ENCODE measurements at regions not wholly inside any gene's neighbourhood (a gene's known extent, or its start where the extent isn't known, plus 50 kb on each side); places are given as distances from the start of the nearest gene placed in this dataset.

DNA sequence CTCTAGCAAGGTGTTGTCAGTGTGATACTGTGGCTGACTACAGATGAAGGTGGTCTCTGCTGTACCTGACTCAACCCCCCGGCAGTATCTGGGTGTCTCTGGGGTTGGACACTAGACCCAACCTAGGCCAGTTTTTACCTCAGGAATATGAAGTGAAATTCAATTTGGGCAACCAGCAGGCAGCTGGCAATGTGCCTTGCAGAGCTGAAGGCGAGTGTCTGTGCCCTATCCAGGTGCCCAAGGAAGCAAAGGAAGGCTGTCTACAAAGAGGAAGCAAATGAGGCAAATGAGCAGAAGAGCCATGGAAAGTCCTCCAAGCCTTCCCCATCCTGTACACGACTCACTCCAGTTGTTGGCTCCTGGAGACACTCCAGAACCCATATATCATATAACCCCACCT is 264.6 kb upstream of the AGAP1 start:
- ATAC-seq (ENCODE audit: low read depth) (no peak), DNase-seq (no peak)
- intact Hi-C loops (cut with micrococcal nuclease) = no loop called here
- H3K4me3 Mint-ChIP-seq = no peak overlapping the region
- no peak overlapping the region for H3K27ac Mint-ChIP-seq
- no peaks in the 10 kb centered on the region for H3K9me3 Mint-ChIP-seq
- CTCF ChIA-PET = no interaction called here
- TF ChIP-seq, protein P1, sequence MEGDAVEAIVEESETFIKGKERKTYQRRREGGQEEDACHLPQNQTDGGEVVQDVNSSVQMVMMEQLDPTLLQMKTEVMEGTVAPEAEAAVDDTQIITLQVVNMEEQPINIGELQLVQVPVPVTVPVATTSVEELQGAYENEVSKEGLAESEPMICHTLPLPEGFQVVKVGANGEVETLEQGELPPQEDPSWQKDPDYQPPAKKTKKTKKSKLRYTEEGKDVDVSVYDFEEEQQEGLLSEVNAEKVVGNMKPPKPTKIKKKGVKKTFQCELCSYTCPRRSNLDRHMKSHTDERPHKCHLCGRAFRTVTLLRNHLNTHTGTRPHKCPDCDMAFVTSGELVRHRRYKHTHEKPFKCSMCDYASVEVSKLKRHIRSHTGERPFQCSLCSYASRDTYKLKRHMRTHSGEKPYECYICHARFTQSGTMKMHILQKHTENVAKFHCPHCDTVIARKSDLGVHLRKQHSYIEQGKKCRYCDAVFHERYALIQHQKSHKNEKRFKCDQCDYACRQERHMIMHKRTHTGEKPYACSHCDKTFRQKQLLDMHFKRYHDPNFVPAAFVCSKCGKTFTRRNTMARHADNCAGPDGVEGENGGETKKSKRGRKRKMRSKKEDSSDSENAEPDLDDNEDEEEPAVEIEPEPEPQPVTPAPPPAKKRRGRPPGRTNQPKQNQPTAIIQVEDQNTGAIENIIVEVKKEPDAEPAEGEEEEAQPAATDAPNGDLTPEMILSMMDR (IDR thresholded peaks at IDR 0.05) = no peak
- H3K4me1 Mint-ChIP-seq = no peaks in the 10 kb centered on the region
- POLR2A ChIA-PET = no interaction called here
- H3K36me3 Mint-ChIP-seq (ENCODE audit: low read depth) = no peaks in the 10 kb centered on the region
- H3K27me3 Mint-ChIP-seq = peaks cover 6% of the 10 kb centered on the region

DNA sequence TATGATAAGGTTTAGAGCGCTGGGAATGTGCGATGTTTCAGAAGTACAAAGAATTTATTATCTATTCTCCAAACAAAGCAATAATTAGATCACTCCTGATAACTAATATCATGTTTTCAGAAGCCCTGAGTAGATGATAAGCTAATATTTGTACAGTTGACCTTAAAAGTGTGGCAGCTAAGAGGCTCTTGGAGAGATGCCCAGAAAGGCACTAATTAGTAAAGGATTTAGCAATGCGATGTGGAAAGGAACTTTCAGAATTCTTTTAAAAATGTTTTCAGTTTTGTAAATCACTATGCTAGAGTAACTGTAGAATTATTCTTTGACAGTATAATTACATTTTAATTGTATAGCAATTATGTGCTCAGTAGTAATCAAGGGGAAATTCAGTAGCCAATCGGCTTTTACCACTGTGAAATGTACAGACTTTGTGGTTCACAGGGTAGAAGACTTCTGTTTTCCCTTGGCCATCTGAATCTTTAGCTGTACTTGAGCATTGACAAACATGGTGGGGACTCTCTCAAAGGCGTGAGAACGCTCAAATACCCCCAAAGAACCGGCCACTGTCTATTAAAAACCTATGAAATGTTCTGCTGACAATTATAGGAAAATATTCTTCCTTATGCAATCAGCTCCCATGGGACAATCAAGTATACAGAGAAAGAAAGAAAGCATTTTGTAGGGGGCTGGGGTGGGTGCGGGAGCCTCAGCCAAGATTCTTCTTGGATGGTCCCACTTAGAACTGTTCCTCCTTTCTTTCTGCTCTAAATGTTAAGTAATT is 262.8 kb upstream of the AGAP1 start:
- no peaks in the 10 kb centered on the region for H3K9me3 Mint-ChIP-seq
- no peaks in the 10 kb centered on the region for H3K4me1 Mint-ChIP-seq
- peaks cover 6% of the 10 kb centered on the region for H3K27me3 Mint-ChIP-seq
- ChIA-PET CTCF (no interaction called here), POLR2A (no interaction called here)
- H3K36me3 Mint-ChIP-seq (ENCODE audit: low read depth) = no peaks in the 10 kb centered on the region
- TF ChIP-seq, protein P1 (IDR thresholded peaks at IDR 0.05) = no peak
- ATAC-seq (ENCODE audit: low read depth) = no peak
- no peak overlapping the region for H3K27ac Mint-ChIP-seq
- no peak for DNase-seq
- intact Hi-C loops (cut with micrococcal nuclease) = no loop called here
- H3K4me3 Mint-ChIP-seq = no peak overlapping the region

DNA sequence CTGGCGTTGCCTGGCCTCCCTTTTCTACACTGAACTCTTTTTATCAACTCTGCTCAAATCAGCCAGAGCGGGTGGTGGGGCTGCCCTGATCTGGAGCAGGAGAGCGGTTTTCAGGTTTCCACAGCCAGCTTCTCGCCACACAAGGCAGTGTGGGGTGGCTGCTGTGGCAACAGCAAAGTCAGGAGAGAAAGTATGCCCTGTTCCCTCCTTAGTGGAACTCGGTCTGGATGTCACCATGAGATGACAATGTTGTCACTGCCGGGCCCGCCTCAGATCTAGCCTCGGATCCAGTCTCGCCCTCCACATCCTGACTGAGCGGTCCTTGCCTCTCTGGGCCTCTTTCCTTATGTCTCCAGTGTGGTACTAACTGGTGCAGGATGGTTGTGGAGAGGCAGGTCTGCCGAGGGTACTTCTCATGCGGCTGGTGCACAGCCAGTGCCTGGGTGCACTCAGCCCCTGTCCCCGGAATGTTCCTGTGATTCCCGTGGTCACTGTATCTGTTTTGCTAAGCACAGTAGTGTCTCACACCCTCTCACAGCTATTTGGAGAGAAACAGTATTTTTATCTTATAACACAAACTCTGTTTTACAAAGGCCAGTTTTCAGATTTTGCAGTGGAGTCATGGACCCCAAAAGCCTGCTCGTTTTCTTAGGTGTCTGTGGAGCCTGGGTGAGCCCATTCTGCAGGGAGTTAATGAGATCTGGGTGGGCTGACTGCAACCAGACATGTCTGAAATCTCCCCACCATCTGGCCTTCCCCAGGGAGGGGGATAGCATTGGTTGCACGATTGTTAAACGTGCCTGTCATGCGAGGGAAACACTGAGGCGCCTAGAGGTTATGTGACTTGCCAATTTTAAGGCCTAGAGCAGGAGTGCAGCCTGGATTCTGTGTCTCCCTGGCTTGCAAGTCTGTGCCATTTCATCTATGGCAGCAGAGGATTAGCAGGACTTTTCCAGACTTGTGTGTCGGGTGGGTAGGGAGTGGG is 261.1 kb upstream of the AGAP1 start:
- Mint-ChIP-seq H3K9me3 (no peaks in the 10 kb centered on the region), H3K4me1 (no peaks in the 10 kb centered on the region), H3K36me3 (ENCODE audit: low read depth) (no peaks in the 10 kb centered on the region), H3K4me3 (no peak overlapping the region), H3K27ac (no peak overlapping the region), H3K27me3 (peaks cover 6% of the 10 kb centered on the region)
- ChIA-PET CTCF (no interaction called here), POLR2A (no interaction called here)
- TF ChIP-seq, protein P1 (IDR thresholded peaks at IDR 0.05) = no peak
- ATAC-seq (ENCODE audit: low read depth) (no peak), DNase-seq (no peak)
- intact Hi-C loops (cut with micrococcal nuclease) = no loop called here

DNA sequence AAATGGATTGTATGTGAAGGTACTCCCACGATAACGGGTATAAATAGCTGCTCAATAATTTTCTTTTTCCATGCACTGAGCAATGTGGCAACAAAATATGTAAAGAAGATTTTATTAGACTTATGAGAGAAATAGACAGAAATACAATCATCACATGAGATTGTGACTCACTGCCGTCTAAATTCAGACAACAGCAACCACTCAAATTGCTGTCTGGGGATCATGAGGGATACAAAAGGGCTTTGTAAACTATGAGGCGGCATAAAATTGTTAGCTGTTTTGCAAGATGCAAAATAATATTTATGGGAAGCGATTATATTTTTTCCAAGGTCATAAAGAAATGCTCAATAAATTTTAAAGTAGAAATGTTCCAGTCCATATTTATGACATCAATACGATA is 259.1 kb upstream of the AGAP1 start:
- ChIA-PET CTCF (no interaction called here), POLR2A (no interaction called here)
- Mint-ChIP-seq H3K4me1 (no peaks in the 10 kb centered on the region), H3K4me3 (no peak overlapping the region), H3K27me3 (peaks cover 5% of the 10 kb centered on the region), H3K9me3 (no peaks in the 10 kb centered on the region), H3K27ac (no peak overlapping the region), H3K36me3 (ENCODE audit: low read depth) (no peaks in the 10 kb centered on the region)
- intact Hi-C loops (cut with micrococcal nuclease) = no loop called here
- no peak for ATAC-seq (ENCODE audit: low read depth)
- no peak for DNase-seq
- TF ChIP-seq, protein P1 (IDR thresholded peaks at IDR 0.05) = no peak
